Neural progenitor cell (in vitro differentiated cells): ENCODE measurements at regions not wholly inside any gene's neighbourhood (a gene's known extent, or its start where the extent isn't known, plus 50 kb on each side); places are given as distances from the start of the nearest gene placed in this dataset.
"Not testable (repeated sequence)": the region's sequence is repeated elsewhere in the genome, so short reads cannot be mapped to it uniquely, and the experiment has no call there.

Experiments used
- DNase-seq: peaks from one replicate; pipeline ENCODE4 v3.0.0-alpha.2; 2016; ENCODE audit warnings: low spot score
- H2AFZ ChIP-seq: fragments of 200-600 bp; sonication (generic); replicated peaks from 2 replicates; pipeline ENCODE4 v1.6.1; 2016; ENCODE audit warnings: antibody characterized with exemption
- H3F3A ChIP-seq: fragments of 200-600 bp; sonication (generic); 2 replicates; pipeline ENCODE4 v1.6.1; 2016; ENCODE audit warnings: antibody characterized with exemption, low read depth
- H3K27ac ChIP-seq: fragments of 200-600 bp; sonication (generic); 2 replicates; pipeline ENCODE4 v1.5.1; 2016; ENCODE audit warnings: mild to moderate bottlenecking
- H3K27me3 ChIP-seq: fragments of 200-600 bp; sonication (generic); 2 replicates; pipeline ENCODE4 v1.6.1; 2016; ENCODE audit warnings: mild to moderate bottlenecking, moderate library complexity
- H3K36me3 ChIP-seq: fragments of 200-600 bp; sonication (generic); 2 replicates; pipeline ENCODE4 v1.5.1; 2016
- H3K4me1 ChIP-seq: fragments of 200-600 bp; sonication (generic); 2 replicates; pipeline ENCODE4 v1.6.1; 2016; ENCODE audit warnings: mixed run types
- H3K4me2 ChIP-seq: fragments of 200-600 bp; sonication (generic); 2 replicates; pipeline ENCODE4 v1.6.1; 2016
- H3K4me3 ChIP-seq: fragments of 200-600 bp; sonication (generic); 2 replicates; pipeline ENCODE4 v1.5.1; 2016
- H3K79me2 ChIP-seq: fragments of 200-600 bp; sonication (generic); 2 replicates; pipeline ENCODE4 v1.6.1; 2016; ENCODE audit warnings: low read depth
- H3K9ac ChIP-seq: fragments of 200-600 bp; sonication (generic); 2 replicates; pipeline ENCODE4 v1.6.1; 2016
- H3K9me3 ChIP-seq: fragments of 200-600 bp; sonication (generic); 2 replicates; pipeline ENCODE4 v1.5.1; 2016; ENCODE audit warnings: low read depth
- H4K20me1 ChIP-seq: fragments of 200-600 bp; sonication (generic); 2 replicates; pipeline ENCODE4 v1.6.1; 2016; ENCODE audit warnings: low read depth
- H3K27ac Mint-ChIP-seq: 3 replicates; pipeline ENCODE4 v1.8.0; 2021; ENCODE audit warnings: mixed read lengths
- H3K27me3 Mint-ChIP-seq: 2 replicates; pipeline ENCODE4 v1.8.0; 2022; ENCODE audit warnings: low read depth, mild to moderate bottlenecking, inconsistent platforms, moderate library complexity, mixed read lengths; ENCODE audit not compliant: insufficient read depth
- H3K36me3 Mint-ChIP-seq: 3 replicates; pipeline ENCODE4 v1.8.0; 2021; ENCODE audit warnings: mixed read lengths
- H3K4me1 Mint-ChIP-seq: 3 replicates; pipeline ENCODE4 v1.8.0; 2021; ENCODE audit warnings: mixed read lengths
- H3K4me3 Mint-ChIP-seq: 3 replicates; pipeline ENCODE4 v1.8.0; 2021; ENCODE audit warnings: mild to moderate bottlenecking, moderate library complexity, mixed read lengths
- H3K9me3 Mint-ChIP-seq: 3 replicates; pipeline ENCODE4 v1.8.0; 2020; ENCODE audit warnings: mixed read lengths
- EZH2 ChIP-seq: fragments of 200-600 bp; sonication (generic); IDR thresholded peaks from 2 replicates; pipeline ENCODE4 v1.6.1; 2017; ENCODE audit warnings: antibody characterized with exemption, mild to moderate bottlenecking, moderate library complexity
- EZH2phosphoT487 ChIP-seq: fragments of 200-600 bp; sonication (generic); IDR thresholded peaks from 2 replicates; pipeline ENCODE4 v1.6.1; 2017; ENCODE audit warnings: antibody characterized with exemption
- TF ChIP-seq, protein P1 (sequence below): fragments of 200-600 bp; sonication (generic); IDR thresholded peaks from 2 replicates; pipeline ENCODE4 v1.5.1; 2017; ENCODE audit warnings: antibody characterized with exemption, mild to moderate bottlenecking

DNA sequence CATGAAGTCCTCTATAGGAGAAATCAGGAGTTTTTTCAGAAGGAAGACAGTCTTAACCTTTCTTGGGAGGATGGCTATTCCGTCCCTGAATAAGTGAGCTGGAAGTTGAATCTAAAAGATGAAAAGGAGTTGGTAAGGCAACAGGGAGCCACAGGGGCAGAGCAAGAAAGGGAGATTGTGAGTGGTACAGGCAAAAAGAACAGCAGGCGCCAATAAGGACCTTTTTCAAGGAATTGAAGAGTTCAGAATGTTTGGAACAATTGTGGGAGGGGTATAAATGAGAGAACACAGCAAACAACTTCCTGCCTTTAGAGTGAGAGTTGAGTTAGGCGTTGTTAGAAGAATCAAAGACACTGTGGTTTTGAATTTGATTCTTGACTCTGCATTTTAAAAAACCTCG is 1003.7 kb downstream of the EPHA7 start:
- peaks cover 23% of the 10 kb centered on the region for H3K4me1 ChIP-seq
- H3K9me3 ChIP-seq = no peaks in the 10 kb centered on the region
- H3K36me3 ChIP-seq = no peaks in the 10 kb centered on the region
- Mint-ChIP-seq H3K27me3 (no peaks in the 10 kb centered on the region), H3K27ac (peak overlapping the region; percentile 34), H3K4me3 (no peak overlapping the region), H3K9me3 (peaks cover 21% of the 10 kb centered on the region), H3K36me3 (no peaks in the 10 kb centered on the region), H3K4me1 (peaks cover 17% of the 10 kb centered on the region)
- no peak overlapping the region for H2AFZ ChIP-seq
- no peaks in the 10 kb centered on the region for H3K79me2 ChIP-seq
- H3F3A ChIP-seq = peaks cover 9% of the 10 kb centered on the region
- H3K9ac ChIP-seq = no peak overlapping the region
- TF ChIP-seq EZH2phosphoT487 (no peak), EZH2 (no peak)
- TF ChIP-seq, protein P1, sequence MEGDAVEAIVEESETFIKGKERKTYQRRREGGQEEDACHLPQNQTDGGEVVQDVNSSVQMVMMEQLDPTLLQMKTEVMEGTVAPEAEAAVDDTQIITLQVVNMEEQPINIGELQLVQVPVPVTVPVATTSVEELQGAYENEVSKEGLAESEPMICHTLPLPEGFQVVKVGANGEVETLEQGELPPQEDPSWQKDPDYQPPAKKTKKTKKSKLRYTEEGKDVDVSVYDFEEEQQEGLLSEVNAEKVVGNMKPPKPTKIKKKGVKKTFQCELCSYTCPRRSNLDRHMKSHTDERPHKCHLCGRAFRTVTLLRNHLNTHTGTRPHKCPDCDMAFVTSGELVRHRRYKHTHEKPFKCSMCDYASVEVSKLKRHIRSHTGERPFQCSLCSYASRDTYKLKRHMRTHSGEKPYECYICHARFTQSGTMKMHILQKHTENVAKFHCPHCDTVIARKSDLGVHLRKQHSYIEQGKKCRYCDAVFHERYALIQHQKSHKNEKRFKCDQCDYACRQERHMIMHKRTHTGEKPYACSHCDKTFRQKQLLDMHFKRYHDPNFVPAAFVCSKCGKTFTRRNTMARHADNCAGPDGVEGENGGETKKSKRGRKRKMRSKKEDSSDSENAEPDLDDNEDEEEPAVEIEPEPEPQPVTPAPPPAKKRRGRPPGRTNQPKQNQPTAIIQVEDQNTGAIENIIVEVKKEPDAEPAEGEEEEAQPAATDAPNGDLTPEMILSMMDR = no peak
- peak overlapping the region; percentile 25 for H3K4me2 ChIP-seq
- no peaks in the 10 kb centered on the region for H4K20me1 ChIP-seq
- H3K4me3 ChIP-seq = no peak overlapping the region
- peak; percentile 46 for DNase-seq
- no peak overlapping the region for H3K27ac ChIP-seq
- no peaks in the 10 kb centered on the region for H3K27me3 ChIP-seq

DNA sequence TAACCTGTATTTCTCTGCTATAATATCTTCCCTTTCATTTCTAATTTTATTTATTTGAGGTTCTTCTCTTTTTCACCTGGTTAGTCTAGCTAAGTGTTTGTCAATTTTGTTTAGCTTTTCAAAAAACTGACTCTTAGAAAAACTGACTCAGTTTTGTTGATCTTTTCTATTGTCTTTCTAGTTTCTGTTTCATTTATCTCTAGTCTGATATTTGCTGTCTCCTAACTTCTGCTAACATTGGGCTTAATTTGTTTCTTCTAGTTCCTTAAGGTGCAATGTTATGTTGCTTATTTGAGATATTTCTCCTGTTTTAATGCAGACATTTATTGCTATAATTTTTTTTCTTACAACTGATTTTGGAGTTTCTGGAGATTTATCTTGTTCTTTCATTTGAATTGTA is 1011.0 kb downstream of the EPHA7 start:
- no peak overlapping the region for H3K4me3 ChIP-seq
- H4K20me1 ChIP-seq = no peaks in the 10 kb centered on the region
- peaks cover 31% of the 10 kb centered on the region for H3K9me3 Mint-ChIP-seq
- H3K79me2 ChIP-seq = no peaks in the 10 kb centered on the region
- H3K27ac ChIP-seq = no peak overlapping the region
- no peak overlapping the region for H3K27ac Mint-ChIP-seq
- no peaks in the 10 kb centered on the region for H3K4me1 ChIP-seq
- no peaks in the 10 kb centered on the region for H3K9me3 ChIP-seq
- H3K27me3 Mint-ChIP-seq = no peaks in the 10 kb centered on the region
- H3K36me3 Mint-ChIP-seq = no peaks in the 10 kb centered on the region
- TF ChIP-seq EZH2phosphoT487 (no peak), EZH2 (no peak)
- TF ChIP-seq, protein P1 = no peak
- DNase-seq = no peak
- no peaks in the 10 kb centered on the region for H3K4me1 Mint-ChIP-seq
- no peaks in the 10 kb centered on the region for H3K27me3 ChIP-seq
- no peak overlapping the region for H3K9ac ChIP-seq
- H3K4me3 Mint-ChIP-seq = no peak overlapping the region
- H3F3A ChIP-seq = no peaks in the 10 kb centered on the region
- no peak overlapping the region for H3K4me2 ChIP-seq
- H2AFZ ChIP-seq = no peak overlapping the region
- H3K36me3 ChIP-seq = no peaks in the 10 kb centered on the region

DNA sequence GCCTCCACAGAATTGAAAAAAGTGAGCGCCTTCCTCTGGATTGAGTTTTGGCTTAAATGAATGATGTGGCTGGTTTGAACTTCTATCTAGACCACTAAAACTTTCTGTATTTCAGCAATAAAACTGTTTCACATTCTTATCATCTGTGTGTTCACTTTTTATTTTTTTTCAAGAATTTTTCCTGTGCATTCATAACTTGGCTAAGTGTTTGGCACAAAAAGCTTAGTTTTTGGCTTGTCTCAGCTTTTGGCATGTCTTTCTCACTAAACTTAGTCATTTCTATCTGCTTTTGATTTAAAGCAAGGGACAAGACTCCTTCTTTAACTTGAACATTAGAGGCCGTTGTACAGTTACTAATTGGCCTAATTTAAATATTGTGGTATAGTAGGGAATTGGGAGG is 1015.1 kb downstream of the EPHA7 start:
- no peaks in the 10 kb centered on the region for H3K36me3 Mint-ChIP-seq
- H3K27me3 ChIP-seq = no peaks in the 10 kb centered on the region
- DNase-seq = no peak
- no peaks in the 10 kb centered on the region for H3F3A ChIP-seq
- H3K4me2 ChIP-seq = no peak overlapping the region
- no peaks in the 10 kb centered on the region for H3K27me3 Mint-ChIP-seq
- H3K4me1 Mint-ChIP-seq = no peaks in the 10 kb centered on the region
- no peak overlapping the region for H3K27ac Mint-ChIP-seq
- TF ChIP-seq EZH2phosphoT487 = no peak
- no peak for TF ChIP-seq EZH2
- TF ChIP-seq, protein P1 = no peak
- H3K4me3 ChIP-seq = no peak overlapping the region
- H3K9me3 ChIP-seq = no peaks in the 10 kb centered on the region
- H3K9ac ChIP-seq = no peak overlapping the region
- H3K4me1 ChIP-seq = no peaks in the 10 kb centered on the region
- H3K4me3 Mint-ChIP-seq = no peak overlapping the region
- no peaks in the 10 kb centered on the region for H3K79me2 ChIP-seq
- no peak overlapping the region for H3K27ac ChIP-seq
- no peaks in the 10 kb centered on the region for H4K20me1 ChIP-seq
- H3K36me3 ChIP-seq = no peaks in the 10 kb centered on the region
- peaks cover 8% of the 10 kb centered on the region for H3K9me3 Mint-ChIP-seq
- no peak overlapping the region for H2AFZ ChIP-seq

DNA sequence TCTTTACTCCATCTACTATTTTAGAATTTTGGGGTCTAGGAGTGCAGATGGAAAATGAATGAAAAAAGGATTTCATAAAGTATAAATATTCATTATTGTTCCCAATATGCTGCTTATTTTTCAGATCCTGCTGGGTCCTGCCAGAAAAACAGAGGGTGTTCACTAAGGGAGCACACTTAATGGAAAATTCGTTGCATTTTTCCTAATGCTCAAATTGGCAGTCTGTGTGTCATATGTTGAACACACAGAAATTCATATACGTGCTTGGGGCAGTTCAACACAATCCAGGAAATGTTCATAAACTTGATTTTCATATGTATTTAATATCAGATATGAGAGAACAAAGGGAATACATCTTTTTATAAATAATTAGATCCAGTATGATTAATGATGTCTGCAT is 1019.4 kb downstream of the EPHA7 start:
- H3K9ac ChIP-seq = no peak overlapping the region
- H3K27me3 Mint-ChIP-seq = no peaks in the 10 kb centered on the region
- H2AFZ ChIP-seq = no peak overlapping the region
- H3K9me3 ChIP-seq = no peaks in the 10 kb centered on the region
- H3F3A ChIP-seq = no peaks in the 10 kb centered on the region
- H3K4me2 ChIP-seq = no peak overlapping the region
- H3K27me3 ChIP-seq = no peaks in the 10 kb centered on the region
- no peaks in the 10 kb centered on the region for H4K20me1 ChIP-seq
- no peaks in the 10 kb centered on the region for H3K9me3 Mint-ChIP-seq
- no peak for DNase-seq
- no peak overlapping the region for H3K4me3 Mint-ChIP-seq
- TF ChIP-seq, protein P1 = no peak
- TF ChIP-seq EZH2 (no peak), EZH2phosphoT487 (no peak)
- H3K36me3 ChIP-seq = no peaks in the 10 kb centered on the region
- no peaks in the 10 kb centered on the region for H3K36me3 Mint-ChIP-seq
- H3K4me3 ChIP-seq = no peak overlapping the region
- H3K4me1 ChIP-seq = no peaks in the 10 kb centered on the region
- H3K27ac ChIP-seq = no peak overlapping the region
- no peaks in the 10 kb centered on the region for H3K79me2 ChIP-seq
- no peaks in the 10 kb centered on the region for H3K4me1 Mint-ChIP-seq
- no peak overlapping the region for H3K27ac Mint-ChIP-seq

DNA sequence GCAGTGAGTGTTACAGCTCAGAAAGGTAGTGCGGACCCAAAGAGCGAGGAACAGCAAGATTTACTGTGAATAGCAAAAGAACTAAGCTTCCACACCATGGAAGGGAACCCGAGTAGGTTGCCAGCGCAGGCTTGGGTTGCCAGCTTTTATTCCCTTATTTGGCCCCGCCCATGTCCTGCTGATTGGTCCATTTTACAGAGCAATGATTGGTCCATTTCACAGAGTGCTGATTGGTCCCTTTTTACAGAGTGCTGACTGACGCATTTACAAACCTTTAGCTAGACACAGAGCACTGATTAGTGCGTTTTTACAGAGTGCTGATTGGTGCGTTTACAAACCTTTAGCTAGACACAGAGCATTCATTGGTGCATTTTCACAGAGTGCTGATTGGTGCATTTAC is 1030.7 kb downstream of the EPHA7 start:
- not testable (repeated sequence) for H3K4me1 ChIP-seq, H3K27ac ChIP-seq, H3K9ac ChIP-seq, H3K27me3 Mint-ChIP-seq, H3K9me3 ChIP-seq, H3K36me3 ChIP-seq, H3F3A ChIP-seq, DNase-seq, H3K9me3 Mint-ChIP-seq, H3K36me3 Mint-ChIP-seq, H2AFZ ChIP-seq, H3K4me2 ChIP-seq, H3K4me3 Mint-ChIP-seq, H3K27me3 ChIP-seq, H3K4me1 Mint-ChIP-seq, H3K27ac Mint-ChIP-seq, H4K20me1 ChIP-seq, H3K4me3 ChIP-seq, H3K79me2 ChIP-seq
